ENCODE measurements at regions not wholly inside any gene's neighbourhood (a gene's known extent, or its start where the extent isn't known, plus 50 kb on each side); places are given as distances from the start of the nearest gene placed in this dataset.
"Not testable (repeated sequence)": the region's sequence is repeated elsewhere in the genome, so short reads cannot be mapped to it uniquely, and the experiment has no call there.

DNA sequence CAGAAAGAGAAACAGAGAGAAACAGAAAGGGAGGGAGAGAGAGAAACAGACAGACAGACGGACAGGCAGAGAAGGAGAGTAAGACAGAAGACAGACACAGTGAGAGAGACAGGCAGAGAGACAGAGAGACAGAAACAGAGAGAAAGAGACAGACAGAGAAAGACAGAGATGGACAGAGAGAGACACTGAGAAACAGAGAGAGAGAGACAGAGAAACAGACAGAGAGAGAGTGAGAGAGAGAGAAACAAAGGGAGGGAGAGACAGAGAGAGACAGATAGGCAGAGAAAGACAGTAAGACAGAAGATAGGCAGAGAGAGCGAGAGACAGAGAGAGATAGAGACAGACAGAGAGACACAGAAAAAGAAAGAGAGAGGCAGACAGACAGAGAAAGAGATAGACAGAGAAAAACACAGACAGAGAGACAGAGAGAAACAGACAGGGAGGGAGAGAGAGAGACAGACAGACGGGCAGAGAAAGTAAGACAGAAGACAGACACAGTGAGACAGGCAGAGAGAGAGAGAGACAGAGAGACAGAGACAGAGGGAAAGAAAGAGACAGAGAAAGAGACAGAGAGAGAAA is 753.4 kb upstream of the DEFB115 start:
- WGBS, 2 donors = 46 to 59% methylated on average over 3 of the region's 3 CpGs
- Histone ChIP-seq H3K27me3 (peaks cover 0 to 36% (median 0%) of the 10 kb centered on the region in 4 donors), H3K4me1 (peaks cover 0 to 14% (median 0%) of the 10 kb centered on the region in 3 donors), H3K4me3 (no peak overlapping the region), H3K27ac (no peak overlapping the region), H3K9me3 (no peaks in the 10 kb centered on the region), H3K36me3 (no peaks in the 10 kb centered on the region)
- intact Hi-C loops (cut with DNase I) = no loop called here
- DNase-seq = no peak
- TF ChIP-seq POLR2A (IDR thresholded peaks at IDR 0.05) = no peak
- TF ChIP-seq, protein P1, sequence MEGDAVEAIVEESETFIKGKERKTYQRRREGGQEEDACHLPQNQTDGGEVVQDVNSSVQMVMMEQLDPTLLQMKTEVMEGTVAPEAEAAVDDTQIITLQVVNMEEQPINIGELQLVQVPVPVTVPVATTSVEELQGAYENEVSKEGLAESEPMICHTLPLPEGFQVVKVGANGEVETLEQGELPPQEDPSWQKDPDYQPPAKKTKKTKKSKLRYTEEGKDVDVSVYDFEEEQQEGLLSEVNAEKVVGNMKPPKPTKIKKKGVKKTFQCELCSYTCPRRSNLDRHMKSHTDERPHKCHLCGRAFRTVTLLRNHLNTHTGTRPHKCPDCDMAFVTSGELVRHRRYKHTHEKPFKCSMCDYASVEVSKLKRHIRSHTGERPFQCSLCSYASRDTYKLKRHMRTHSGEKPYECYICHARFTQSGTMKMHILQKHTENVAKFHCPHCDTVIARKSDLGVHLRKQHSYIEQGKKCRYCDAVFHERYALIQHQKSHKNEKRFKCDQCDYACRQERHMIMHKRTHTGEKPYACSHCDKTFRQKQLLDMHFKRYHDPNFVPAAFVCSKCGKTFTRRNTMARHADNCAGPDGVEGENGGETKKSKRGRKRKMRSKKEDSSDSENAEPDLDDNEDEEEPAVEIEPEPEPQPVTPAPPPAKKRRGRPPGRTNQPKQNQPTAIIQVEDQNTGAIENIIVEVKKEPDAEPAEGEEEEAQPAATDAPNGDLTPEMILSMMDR (IDR thresholded peaks at IDR 0.05) = no peak

DNA sequence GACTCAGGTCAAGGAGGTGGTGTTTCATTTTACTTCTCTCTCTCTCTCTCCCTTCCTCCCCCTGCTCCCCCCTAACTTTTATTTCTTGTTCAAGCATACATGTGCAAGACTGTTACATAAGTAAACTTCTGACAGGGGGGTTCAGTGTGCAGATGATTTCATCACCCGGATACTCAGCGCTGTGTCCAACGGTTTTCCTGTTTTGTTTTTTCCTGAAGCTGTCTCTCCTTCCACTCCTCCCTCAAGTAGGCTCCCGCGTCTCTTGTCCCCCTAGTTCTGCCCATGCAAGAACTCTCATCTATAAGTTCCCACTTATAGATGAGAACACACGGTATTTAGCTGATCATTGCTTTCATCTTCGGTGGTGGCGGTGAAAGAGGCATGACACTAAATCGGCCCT is 751.9 kb upstream of the DEFB115 start:
- 75 to 91% methylated on average over 7 to 9 of the region's 9 CpGs for WGBS, 2 donors
- peaks cover 0 to 2% (median 0%) of the 10 kb centered on the region in 3 donors for H3K4me1 ChIP-seq
- DNase-seq = no peak
- H3K27ac ChIP-seq = no peak overlapping the region
- H3K4me3 ChIP-seq = no peak overlapping the region
- H3K36me3 ChIP-seq = no peaks in the 10 kb centered on the region
- intact Hi-C loops (cut with DNase I) = no loop called here
- H3K9me3 ChIP-seq = no peaks in the 10 kb centered on the region
- H3K27me3 ChIP-seq = peaks cover 0 to 21% (median 0%) of the 10 kb centered on the region in 4 donors
- TF ChIP-seq, protein P1 (IDR thresholded peaks at IDR 0.05) = no peak
- no peak for TF ChIP-seq POLR2A (IDR thresholded peaks at IDR 0.05)

DNA sequence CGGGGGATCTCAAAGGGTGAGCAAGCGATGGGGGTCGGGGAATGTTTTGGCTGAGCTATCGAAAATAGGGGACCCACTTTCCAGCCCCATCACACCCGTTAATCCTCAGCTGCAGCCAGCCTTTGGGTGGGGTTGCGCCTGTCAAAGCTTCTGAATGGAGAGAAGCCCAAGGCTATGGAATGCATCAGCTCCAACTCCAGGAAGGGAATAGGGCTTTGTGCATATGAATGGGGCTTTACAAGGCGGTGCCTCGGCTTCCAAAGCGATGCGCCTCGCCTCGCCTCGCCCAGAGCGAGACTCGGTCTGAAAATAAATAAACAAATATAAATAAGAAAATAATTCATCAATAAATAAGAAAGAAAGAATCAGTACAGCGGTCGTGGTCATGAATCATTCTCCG is 751.4 kb upstream of the DEFB115 start:
- H3K4me3 ChIP-seq = no peak overlapping the region
- no peaks in the 10 kb centered on the region for H3K4me1 ChIP-seq
- no peaks in the 10 kb centered on the region for H3K36me3 ChIP-seq
- no peak for DNase-seq
- H3K9me3 ChIP-seq = no peaks in the 10 kb centered on the region
- 84 to 87% methylated on average over 18 of the region's 18 CpGs for WGBS, 2 donors
- intact Hi-C loops (cut with DNase I) = no loop called here
- H3K27me3 ChIP-seq = peaks cover 0 to 16% (median 0%) of the 10 kb centered on the region in 4 donors
- no peak overlapping the region for H3K27ac ChIP-seq
- TF ChIP-seq POLR2A (IDR thresholded peaks at IDR 0.05) = no peak
- TF ChIP-seq, protein P1 (IDR thresholded peaks at IDR 0.05) = no peak

DNA sequence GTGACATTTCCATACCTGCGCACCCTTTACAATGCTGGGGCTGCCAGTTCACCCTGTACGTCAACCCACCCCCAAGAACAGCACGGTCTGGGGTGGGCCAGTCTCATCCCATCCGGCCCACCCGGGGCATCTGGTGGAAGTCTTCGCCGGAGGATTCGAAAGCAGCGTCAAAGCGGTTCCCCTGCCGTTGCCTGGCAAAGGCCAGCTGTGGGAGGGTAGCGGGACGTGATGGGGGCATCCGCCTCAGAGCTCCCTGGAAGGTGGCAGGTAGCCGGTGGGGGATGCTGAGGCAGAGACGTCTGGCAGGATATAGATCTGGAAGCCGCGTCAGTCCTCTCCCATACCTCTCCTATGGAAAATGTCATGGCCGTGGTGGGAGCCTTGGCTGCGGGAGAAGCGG is 749.1 kb upstream of the DEFB115 start:
- H3K9me3 ChIP-seq = peaks cover 0 to 12% (median 0%) of the 10 kb centered on the region in 3 donors
- intact Hi-C loops (cut with DNase I); H3K27me3 ChIP-seq; H3K27ac ChIP-seq; H3K4me3 ChIP-seq; H3K4me1 ChIP-seq; H3K36me3 ChIP-seq; DNase-seq: not testable (repeated sequence)
- 87 to 90% methylated on average over 9 to 15 of the region's 21 CpGs for WGBS, 2 donors

DNA sequence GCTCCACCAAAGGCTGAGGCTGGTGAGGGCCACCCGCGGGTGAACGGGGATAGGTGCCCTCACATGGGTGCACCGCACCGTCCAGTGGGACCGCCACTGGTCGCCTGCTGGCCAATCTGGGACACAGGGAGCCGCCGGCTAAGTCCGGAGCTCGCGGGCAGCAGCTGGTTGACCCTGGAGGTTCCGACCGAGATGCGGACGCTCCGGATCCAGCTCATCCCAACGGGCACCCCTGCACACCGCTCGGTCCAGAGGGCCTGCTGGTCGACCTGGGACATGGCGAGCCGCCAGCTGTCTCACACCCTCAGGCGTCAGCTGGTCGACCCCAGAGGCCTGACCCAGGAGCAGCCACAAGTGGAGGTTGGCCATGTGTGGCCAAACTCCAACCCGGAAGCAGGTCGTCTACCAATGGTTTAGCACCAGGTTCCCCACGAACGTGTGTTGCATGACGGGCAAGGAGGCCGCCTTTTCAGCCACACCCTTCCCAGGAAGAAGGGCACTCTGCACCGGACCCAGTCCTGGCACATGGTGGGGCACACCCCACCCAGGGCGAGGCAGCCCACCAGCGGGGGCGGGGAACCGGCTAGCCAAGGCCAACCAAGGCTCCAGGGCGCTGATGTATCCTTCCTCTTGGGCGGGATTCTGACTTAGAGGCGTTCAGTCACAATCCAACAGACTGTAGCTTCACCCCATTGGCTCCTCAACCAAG is 746.0 kb upstream of the DEFB115 start:
- H3K36me3 ChIP-seq = no peaks in the 10 kb centered on the region
- no peak overlapping the region for H3K27ac ChIP-seq
- DNase-seq = no peak
- no peaks in the 10 kb centered on the region for H3K27me3 ChIP-seq
- 62 to 81% methylated on average over 12 to 33 of the region's 39 CpGs for WGBS, 2 donors
- intact Hi-C loops (cut with DNase I) = no loop called here
- no peak overlapping the region for H3K4me3 ChIP-seq
- TF ChIP-seq POLR2A (IDR thresholded peaks at IDR 0.05) = no peak
- TF ChIP-seq, protein P1 (IDR thresholded peaks at IDR 0.05) = no peak
- H3K4me1 ChIP-seq = no peaks in the 10 kb centered on the region
- H3K9me3 ChIP-seq = peaks cover 0 to 14% (median 0%) of the 10 kb centered on the region in 3 donors
